HepG2 (cell line): ENCODE measurements at regions not wholly inside any gene's neighbourhood (a gene's known extent, or its start where the extent isn't known, plus 50 kb on each side); places are given as distances from the start of the nearest gene placed in this dataset.

Experiments used
- ATAC-seq: fragments of 200-7000 bp; cut with Tn5 transposase; 3 replicates; pipeline ENCODE4 v1.9.1; 2020; ENCODE audit warnings: mild to moderate bottlenecking, moderate library complexity
- BruUV-seq: library from RNA; stranded (reverse); fragments of 400-500 nt; replicated peaks from 2 replicates; lab custom pipeline; 2021; lab: Mats Ljungman, UMichigan
- CTCF ChIA-PET: fragments of 300-600 bp; formaldehyde crosslinking; extraction: SDS; loops from one replicate; lab custom pipeline; 2021; ENCODE audit warnings: low total read pairs, inconsistent platforms, low intra/inter-chr PET ratio; lab: Yijun Ruan, JAX
- POLR2A ChIA-PET: fragments of 350-600 bp; sonication (Branson Sonifier 250); formaldehyde crosslinking; loops from one replicate; lab custom pipeline; 2020; ENCODE audit warnings: antibody characterized with exemption, inconsistent platforms; lab: Yijun Ruan, JAX
- DNase-seq: peaks from one replicate; pipeline ENCODE4 v3.0.0-alpha.2; 2015; ENCODE audit warnings: low spot score
- FAIRE-seq: peaks from 3 replicates; lab custom pipeline; 2011; peaks lifted over from hg19 to GRCh38; lab: Jason Lieb, UNC
- H2AFZ ChIP-seq: one replicate; pipeline ENCODE4 v1.6.1; 2011; ENCODE audit warnings: low read length, inconsistent platforms
- H3K27ac ChIP-seq: fragments of 300-600 bp; 3 replicates; pipeline ENCODE4 v1.8.0; 2011; ENCODE audit warnings: mixed run types, mild to moderate bottlenecking, mixed read lengths, low read length, inconsistent platforms; ENCODE audit not compliant: insufficient read depth; ENCODE audit errors: extremely low read length
- H3K27me3 ChIP-seq, 2 experiments: fragments of 200-600 bp in 1 of 2; 2 replicates in 1 of 2; 3 replicates in 1 of 2; pipeline versions ENCODE4 v1.6.0 to v1.8.0; 2011; ENCODE audit warnings: low read length in 2 of 2, mild to moderate bottlenecking in 2 of 2, moderate library complexity in 2 of 2, inconsistent platforms in 1 of 2; ENCODE audit not compliant: insufficient read depth in 2 of 2, control insufficient read depth in 1 of 2
- H3K36me3 ChIP-seq, 2 experiments: fragments of 200-600 bp in 1 of 2; replicated peaks in 1 of 2; 2 replicates in 1 of 2; 3 replicates in 1 of 2; pipeline versions ENCODE4 v1.5.1 to v1.8.0; 2011; ENCODE audit warnings: low read length in 2 of 2, inconsistent platforms in 1 of 2; ENCODE audit not compliant: insufficient read depth in 2 of 2, control insufficient read depth in 1 of 2
- H3K4me1 ChIP-seq: 2 replicates; pipeline ENCODE4 v1.5.1; 2012; ENCODE audit warnings: low read length, inconsistent platforms; ENCODE audit not compliant: insufficient read depth
- H3K4me2 ChIP-seq: 2 replicates; pipeline ENCODE4 v1.6.0; 2011; ENCODE audit warnings: low read depth, low read length, inconsistent platforms
- H3K4me3 ChIP-seq, 3 experiments: fragments of 200-600 bp in 1 of 3; sonication (generic), shearing (Covaris generic) in 1 of 3; replicated peaks in 1 of 3; 2 replicates each; pipeline ENCODE4 v1.5.1; 2011 to 2016; ENCODE audit warnings: low read length in 3 of 3, inconsistent platforms in 2 of 3, low read depth in 2 of 3, mild to moderate bottlenecking in 2 of 3, control low read depth in 1 of 3, mixed read lengths in 1 of 3; ENCODE audit not compliant: insufficient read depth in 1 of 3
- H3K79me2 ChIP-seq: one replicate; pipeline ENCODE4 v1.6.1; 2011; ENCODE audit warnings: low read length, inconsistent platforms; ENCODE audit not compliant: insufficient read depth
- H3K9ac ChIP-seq: 2 replicates; pipeline ENCODE4 v1.6.0; 2011; ENCODE audit warnings: mild to moderate bottlenecking, low read depth, low read length, inconsistent platforms; ENCODE audit not compliant: insufficient read depth
- H3K9me3 ChIP-seq: 2 replicates; pipeline ENCODE4 v1.5.1; 2012; ENCODE audit warnings: mild to moderate bottlenecking, low read length
- H4K20me1 ChIP-seq: 2 replicates; pipeline ENCODE4 v1.6.0; 2011; ENCODE audit warnings: inconsistent platforms, mild to moderate bottlenecking, low read length, moderate library complexity; ENCODE audit not compliant: insufficient read depth
- CBX1 ChIP-seq: IDR thresholded peaks from one replicate; pipeline ENCODE4 v1.6.1; 2016; ENCODE audit warnings: antibody characterized with exemption, low read depth
- CC2D1A ChIP-seq: sonication (generic); formaldehyde crosslinking; IDR thresholded peaks from 2 replicates; pipeline ENCODE4 v1.8.1; 2023; ENCODE audit warnings: mild to moderate bottlenecking, missing genetic modification reagents
- E2F5 ChIP-seq: sonication (generic); formaldehyde crosslinking; conservative IDR thresholded peaks from 2 replicates; pipeline ENCODE4 v1.4.0; 2020; ENCODE audit warnings: missing genetic modification reagents
- KMT2A ChIP-seq: sonication (generic); formaldehyde crosslinking; IDR thresholded peaks from 2 replicates; pipeline ENCODE4 v1.4.0; 2020; ENCODE audit warnings: missing genetic modification reagents
- ZNF503 ChIP-seq: sonication (generic); formaldehyde crosslinking; IDR thresholded peaks from 2 replicates; pipeline ENCODE4 v1.4.0; 2020; ENCODE audit warnings: missing genetic modification reagents
- ZNF546 ChIP-seq: sonication (generic); formaldehyde crosslinking; conservative IDR thresholded peaks from 2 replicates; pipeline ENCODE4 v1.8.1; 2023; ENCODE audit warnings: mild to moderate bottlenecking, missing genetic modification reagents
- WGBS: methylation state at CpG from one replicate; pipeline ENCODE4 v1.1.6; 2017; ENCODE audit warnings: low lambda C conversion rate; 5-methylcytosine and 5-hydroxymethylcytosine counted together
- in situ Hi-C: cut with HindIII; loops from 2 replicates; pipeline ENCODE4 v1.10.0; 2017; ENCODE audit warnings: low pct_unique_long_range_greater_than_20kb; ENCODE audit not compliant: extremely low pct_ligation_motif_present
- intact Hi-C: fragments of 100-400 bp; cut with micrococcal nuclease; formaldehyde crosslinking; loops from one replicate; pipeline ENCODE4 v1.10.0; 2022; ENCODE audit not compliant: unreplicated experiment

GRCh38 chr1:37100310-37100709 lies 66.0 kb upstream of the GRIK3 start:
- H2AFZ ChIP-seq: no peak overlapping the region
- no peaks in the 10 kb centered on the region for H3K79me2 ChIP-seq
- peaks cover 0 to 2% of the 10 kb centered on the region in 2 experiments; a peak in 2 of 5 replicates for H3K27me3 ChIP-seq
- in situ Hi-C loops (no loop called here), intact Hi-C loops (no loop called here)
- ChIA-PET POLR2A (no interaction called here), CTCF (no interaction called here)
- no peak overlapping the region for H3K4me3 ChIP-seq
- ATAC-seq (no peak), DNase-seq (no peak), FAIRE-seq (no peak)
- TF ChIP-seq ZNF546 (CRISPR knock-in tag) (no peak), KMT2A (CRISPR knock-in tag) (no peak), CBX1 (no peak), CC2D1A (CRISPR knock-in tag) (no peak), E2F5 (CRISPR knock-in tag) (no peak), ZNF503 (no peak)
- H3K4me2 ChIP-seq: no peak overlapping the region
- no TSS peak for BruUV-seq
- H4K20me1 ChIP-seq: no peaks in the 10 kb centered on the region
- 0% methylated on average over 1 of the region's 1 CpG for WGBS
- no peak overlapping the region for H3K9ac ChIP-seq
- no peaks in the 10 kb centered on the region for H3K9me3 ChIP-seq
- H3K36me3 ChIP-seq: no peaks in the 10 kb centered on the region
- no peaks in the 10 kb centered on the region for H3K4me1 ChIP-seq
- no peak overlapping the region for H3K27ac ChIP-seq
